Right forelimb (tissue), 1 donor: ENCODE measurements at regions not wholly inside any gene's neighbourhood (a gene's known extent, or its start where the extent isn't known, plus 50 kb on each side); places are given as distances from the start of the nearest gene placed in this dataset.
"Not testable (repeated sequence)": the region's sequence is repeated elsewhere in the genome, so short reads cannot be mapped to it uniquely, and the experiment has no call there.

Source experiments
- DNase-seq: peaks from one replicate; pipeline ENCODE4 v3.0.0-alpha.2; 2018

DNA sequence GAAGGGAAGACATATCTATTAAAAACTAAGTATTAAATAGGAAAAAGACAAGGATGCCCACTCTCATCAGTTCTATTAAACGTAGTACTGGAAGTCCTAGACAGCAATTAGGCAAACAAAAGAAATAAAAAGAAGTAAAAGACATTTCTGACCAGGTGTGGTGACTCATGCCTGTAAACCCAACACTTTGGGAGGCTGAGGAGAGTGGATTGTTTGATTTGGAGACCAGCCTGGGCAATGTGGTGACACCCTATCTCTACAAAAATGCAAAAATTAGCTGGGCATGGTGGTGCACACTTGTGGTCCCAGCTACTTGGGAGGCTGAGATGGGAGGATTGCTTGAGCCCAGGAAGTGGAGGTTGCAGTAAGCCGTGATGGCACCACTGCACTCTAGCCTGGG, 1071.8 kb downstream of the FAT4 start:
- DNase-seq: no peak

DNA sequence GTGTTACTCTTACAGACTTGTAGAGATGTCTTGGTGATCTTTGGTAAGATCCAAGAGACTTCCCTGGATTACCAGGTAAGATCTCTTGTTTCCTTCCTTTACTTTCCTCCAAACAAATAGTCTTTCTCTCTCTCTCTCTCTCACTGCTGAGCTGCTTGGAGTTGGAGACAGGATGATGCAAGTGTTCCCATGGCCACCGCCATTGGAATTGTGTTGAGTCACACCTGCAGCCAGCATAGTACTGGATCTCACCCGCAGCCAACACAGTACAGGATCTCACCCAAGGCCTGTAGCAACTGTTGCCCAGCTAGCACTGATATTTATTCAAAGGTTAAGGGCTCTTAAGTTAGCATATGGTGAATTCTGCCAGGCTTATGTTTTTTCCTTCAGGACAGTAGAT, 1080.9 kb downstream of the FAT4 start:
- DNase-seq: no peak

DNA sequence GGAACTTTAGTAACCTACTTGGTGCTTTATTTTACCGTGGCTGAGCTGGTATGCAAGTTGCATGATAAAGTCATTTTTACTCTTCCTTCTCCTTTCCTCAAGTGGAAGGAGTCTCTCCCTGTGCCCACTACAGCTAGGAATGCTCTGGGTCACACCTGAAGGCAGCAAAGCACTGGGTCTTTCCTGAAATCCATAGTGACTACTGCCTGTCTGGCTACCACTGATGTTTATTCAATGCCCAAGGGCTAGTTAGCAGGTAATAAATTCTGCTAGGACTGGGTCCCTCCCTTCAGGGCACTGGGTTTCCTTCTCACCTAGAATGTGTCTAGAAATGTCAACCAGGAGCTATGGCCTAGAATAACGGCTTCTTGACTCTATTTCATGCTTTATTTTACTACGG, 1081.4 kb downstream of the FAT4 start:
- DNase-seq: no peak

DNA sequence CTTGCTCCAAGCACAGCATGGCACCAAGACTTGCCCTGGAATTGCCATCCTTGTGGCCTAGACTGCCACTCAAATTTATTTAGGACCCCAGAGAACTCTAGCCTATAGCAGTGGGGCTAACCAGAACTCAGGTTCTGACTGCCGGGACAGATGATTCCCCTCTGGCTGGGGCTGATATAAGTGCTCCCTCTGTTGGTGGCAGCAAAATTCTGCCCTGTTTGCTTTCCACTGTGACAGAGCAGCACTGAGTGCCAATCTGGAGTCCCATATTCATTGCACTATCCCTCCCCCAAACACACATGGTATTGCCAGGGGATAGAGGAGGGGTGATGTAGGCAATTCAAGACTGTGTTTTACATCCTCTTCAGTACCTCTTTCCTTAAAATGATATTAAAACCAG, 1081.9 kb downstream of the FAT4 start:
- no peak for DNase-seq

DNA sequence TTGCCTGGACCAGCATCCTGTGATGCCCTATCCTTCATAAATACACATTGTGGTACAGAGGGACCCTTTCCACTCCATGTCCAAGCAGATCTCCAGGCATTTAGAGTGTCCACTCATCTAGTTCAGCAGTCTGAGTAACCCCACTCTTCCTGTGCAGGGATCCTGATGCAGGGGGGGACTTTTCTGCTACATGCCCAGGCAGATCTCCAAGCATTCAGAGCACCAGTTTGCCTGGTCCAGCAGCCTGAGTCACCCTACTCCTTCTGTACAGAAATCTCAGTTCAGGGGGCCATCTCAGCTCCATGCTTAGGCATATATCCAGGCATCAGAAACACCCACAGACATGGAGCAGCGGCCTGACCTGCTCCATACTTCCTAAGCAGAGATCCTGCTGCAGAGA, 1089.8 kb downstream of the FAT4 start:
- no peak for DNase-seq

- DNase-seq: no peak
These were observed 1090.7 kb downstream of the FAT4 start for GRCh38 chr4:126405369-126405982.

DNA sequence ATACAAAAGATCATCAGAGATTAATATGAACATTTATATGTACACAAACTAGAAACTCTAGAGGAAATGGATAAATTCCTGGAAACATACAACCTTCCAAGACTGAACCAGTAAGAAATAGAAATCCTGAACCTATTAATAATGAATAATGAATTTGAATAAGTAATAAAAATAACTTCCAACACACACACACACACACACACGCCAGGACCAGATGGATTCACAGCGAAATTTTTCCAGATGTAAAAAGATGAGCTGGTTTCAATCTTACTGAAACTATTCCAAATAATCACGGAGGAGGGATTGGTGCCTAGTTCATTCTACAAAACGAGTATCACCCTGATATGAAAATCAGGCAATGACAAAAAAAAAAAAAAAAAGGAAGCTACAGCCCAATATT, 1095.0 kb downstream of the FAT4 start:
- DNase-seq: no peak

GRCh38 chr4:126411047-126411446, 1096.3 kb downstream of the FAT4 start:
- no peak for DNase-seq

DNA sequence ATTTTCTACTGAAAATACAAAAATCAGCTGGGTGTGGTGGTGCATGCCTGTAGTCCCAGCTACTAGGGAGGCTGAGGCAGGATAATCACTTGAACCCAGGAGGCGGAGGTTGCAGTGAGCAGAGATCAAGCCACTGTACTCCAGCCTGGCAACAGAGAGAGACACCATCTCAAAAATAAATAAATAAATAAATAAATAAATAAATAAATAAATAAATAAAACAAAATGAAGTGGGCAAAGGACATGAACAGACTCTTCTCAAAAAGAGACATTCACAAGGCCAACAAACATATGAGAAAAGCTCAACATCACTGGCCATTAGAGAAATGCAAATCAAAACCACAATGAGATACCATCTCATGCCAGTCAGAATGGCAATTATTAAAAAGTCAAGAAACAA, 1097.6 kb downstream of the FAT4 start:
- DNase-seq: not testable (repeated sequence)

DNA sequence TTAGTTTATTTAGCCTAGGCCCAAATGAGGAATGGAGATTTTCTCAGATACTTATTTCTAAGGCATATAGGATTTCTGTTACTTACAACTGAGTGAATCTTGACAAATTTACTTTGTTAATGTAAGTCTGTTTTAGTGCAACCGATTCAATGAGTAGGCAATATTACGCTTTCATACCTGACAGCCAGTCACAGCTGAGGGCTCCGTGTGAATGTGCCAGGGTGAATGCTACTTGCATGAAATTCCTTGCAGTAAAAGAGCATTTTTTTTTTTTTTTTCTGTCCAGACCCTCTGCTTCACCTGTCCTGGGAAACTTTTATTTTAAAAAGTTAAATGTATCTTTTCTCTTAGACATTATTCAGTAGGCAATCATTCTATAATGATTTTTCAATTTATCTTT, 1100.0 kb downstream of the FAT4 start:
- DNase-seq: no peak

- DNase-seq: no peak
These were observed 1104.5 kb downstream of the FAT4 start for GRCh38 chr4:126419266-126419665.

GRCh38 chr4:126427853-126428252, 1113.1 kb downstream of the FAT4 start:
- no peak for DNase-seq

GRCh38 chr4:126431049-126431448, 1116.3 kb downstream of the FAT4 start:
- DNase-seq: no peak

- no peak for DNase-seq
These were observed 1120.7 kb downstream of the FAT4 start for GRCh38 chr4:126435491-126435890.

GRCh38 chr4:126440297-126440696, 1125.5 kb downstream of the FAT4 start:
- no peak for DNase-seq

DNA sequence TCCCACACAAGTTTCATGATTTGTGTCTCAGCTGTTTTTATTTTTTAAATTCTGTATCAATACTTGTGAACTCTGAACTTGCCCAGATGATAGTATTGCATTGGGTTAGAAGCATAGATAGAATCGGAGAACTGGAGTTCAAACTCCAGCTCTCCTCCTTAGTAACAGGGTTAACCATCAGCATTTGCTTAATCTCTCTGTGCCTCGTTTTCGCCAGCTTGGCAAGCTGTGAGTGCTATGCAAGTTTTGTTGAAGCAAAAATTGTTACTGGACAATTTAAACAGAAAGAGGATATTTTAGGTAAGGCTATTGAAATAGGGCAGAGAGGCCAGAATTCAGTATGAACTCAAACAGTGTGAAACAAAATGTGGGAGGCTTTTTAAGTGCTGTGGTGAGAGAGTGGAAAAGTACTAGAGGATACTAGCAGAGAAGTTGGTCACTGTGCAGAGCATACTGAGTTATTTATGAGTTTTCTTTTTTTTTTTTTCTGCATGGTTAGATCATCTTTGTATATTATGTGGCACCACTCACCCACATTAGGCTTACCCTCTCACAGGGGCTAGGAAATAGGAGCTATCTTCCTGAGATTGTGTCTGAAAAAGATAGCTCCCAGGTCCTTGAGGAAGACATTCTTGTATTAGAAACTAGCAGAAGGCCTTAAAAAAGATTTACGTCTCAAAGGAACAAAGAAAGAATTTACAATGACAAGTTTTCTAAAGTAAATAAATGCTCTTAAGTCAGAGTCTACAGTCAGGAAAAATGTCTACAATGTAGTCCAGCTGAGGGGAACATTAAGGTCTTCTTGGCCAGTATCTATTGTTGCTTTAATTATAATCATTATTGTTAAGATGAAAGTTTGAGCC, 1126.6 kb downstream of the FAT4 start:
- DNase-seq: no peak

- no peak for DNase-seq
These were observed 1130.8 kb downstream of the FAT4 start for GRCh38 chr4:126445596-126445995.

DNA sequence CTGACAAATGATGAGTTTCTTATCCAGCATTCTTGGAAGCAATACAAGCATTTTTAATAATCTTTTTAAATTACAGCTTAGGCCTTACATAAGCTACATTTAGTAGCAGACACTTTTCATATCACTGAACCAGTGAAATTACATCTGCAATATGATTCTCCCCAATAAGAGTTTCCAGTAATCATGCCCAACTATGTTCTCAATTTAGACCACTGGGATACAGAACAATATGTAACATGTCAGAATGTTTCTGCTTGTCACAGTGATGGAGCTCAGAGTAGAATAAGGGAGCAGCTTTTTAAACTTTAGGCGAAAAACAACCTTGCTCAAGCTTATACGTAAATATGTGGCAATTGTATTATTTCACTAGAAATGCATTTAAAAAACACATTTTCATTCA, 1132.2 kb downstream of the FAT4 start:
- no peak for DNase-seq

DNA sequence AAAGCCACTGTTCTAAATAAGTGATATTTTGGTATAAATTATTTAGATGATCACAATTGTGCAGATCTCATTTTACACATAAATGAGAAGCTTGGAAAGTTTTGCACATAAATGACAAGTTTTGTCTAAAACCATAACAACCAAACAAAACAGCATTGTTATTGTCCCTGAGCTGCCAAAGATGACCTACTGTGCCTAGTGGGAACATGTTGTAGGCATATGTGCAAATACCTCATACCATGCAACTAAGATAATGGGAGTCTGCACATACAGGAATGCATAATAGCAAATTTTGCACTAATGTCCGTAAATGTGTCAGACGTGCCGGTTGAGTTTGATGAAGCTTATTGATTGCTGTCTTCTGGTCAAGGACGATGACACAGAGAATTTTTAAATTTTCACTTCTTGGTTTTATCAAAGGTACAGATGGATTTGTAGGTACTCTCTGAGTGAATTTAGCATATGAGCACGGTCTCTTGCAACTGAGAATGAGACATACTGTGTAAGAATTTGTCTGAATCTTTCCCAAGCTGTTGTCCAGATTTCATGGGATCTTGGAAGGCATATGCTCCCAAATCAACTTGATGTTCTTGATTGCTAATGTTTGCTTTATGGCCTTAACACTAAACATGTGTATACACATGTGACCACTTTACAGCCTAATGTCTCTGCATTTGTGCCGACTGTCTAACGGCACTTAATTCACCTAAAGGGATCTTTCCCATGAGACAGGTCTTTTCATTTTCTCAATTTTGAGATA, 1133.5 kb downstream of the FAT4 start:
- DNase-seq: peak; percentile 43

GRCh38 chr4:126451237-126451873, 1136.6 kb downstream of the FAT4 start:
- no peak for DNase-seq

DNA sequence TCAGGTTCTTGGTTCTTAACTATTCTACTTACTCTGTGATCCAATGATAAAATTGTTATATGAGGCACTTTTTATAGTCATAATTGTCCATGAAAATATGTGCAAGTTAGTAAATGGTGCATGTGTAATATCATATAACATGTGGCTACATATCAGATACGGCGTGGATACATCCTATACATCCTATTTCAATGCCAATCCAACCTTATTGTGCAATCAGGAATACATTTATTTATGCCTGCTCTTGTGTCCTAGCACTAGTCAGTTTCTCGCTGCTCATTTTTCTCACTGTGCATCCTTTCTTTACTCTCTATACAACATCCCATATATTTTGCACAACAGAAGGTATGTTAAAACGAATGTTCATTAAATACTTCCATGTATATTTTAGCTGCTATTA, 1141.1 kb downstream of the FAT4 start:
- no peak for DNase-seq

GRCh38 chr4:126458993-126459392, 1144.2 kb downstream of the FAT4 start:
- DNase-seq: no peak

- no peak for DNase-seq
These were observed 1150.6 kb downstream of the FAT4 start for GRCh38 chr4:126465341-126465740.
